Activated T-cell treated with anti-CD3 and anti-CD28 coated beads, Interleukin-2, amount 50 U/mL, for 24 hours (primary cell): ENCODE measurements at regions not wholly inside any gene's neighbourhood (a gene's known extent, or its start where the extent isn't known, plus 50 kb on each side); places are given as distances from the start of the nearest gene placed in this dataset.
"Not testable (repeated sequence)": the region's sequence is repeated elsewhere in the genome, so short reads cannot be mapped to it uniquely, and the experiment has no call there.

Experiments
- DNase-seq: peaks from one replicate; pipeline ENCODE4 v3.0.0-alpha.2; 2020
- H3K27ac Mint-ChIP-seq: 2 replicates; pipeline ENCODE4 v1.8.0; 2020; ENCODE audit warnings: mild to moderate bottlenecking, mixed read lengths
- H3K27me3 Mint-ChIP-seq: 2 replicates; pipeline ENCODE4 v1.8.0; 2020; ENCODE audit warnings: mixed read lengths
- H3K36me3 Mint-ChIP-seq: 2 replicates; pipeline ENCODE4 v1.8.0; 2020; ENCODE audit warnings: low read depth, mixed read lengths
- H3K4me1 Mint-ChIP-seq: 2 replicates; pipeline ENCODE4 v1.8.0; 2020; ENCODE audit warnings: low read depth, mixed read lengths
- H3K4me3 Mint-ChIP-seq: 2 replicates; pipeline ENCODE4 v1.8.0; 2020; ENCODE audit warnings: mild to moderate bottlenecking, moderate library complexity, mixed read lengths
- H3K9me3 Mint-ChIP-seq: 2 replicates; pipeline ENCODE4 v1.8.0; 2020; ENCODE audit warnings: mixed read lengths

DNA sequence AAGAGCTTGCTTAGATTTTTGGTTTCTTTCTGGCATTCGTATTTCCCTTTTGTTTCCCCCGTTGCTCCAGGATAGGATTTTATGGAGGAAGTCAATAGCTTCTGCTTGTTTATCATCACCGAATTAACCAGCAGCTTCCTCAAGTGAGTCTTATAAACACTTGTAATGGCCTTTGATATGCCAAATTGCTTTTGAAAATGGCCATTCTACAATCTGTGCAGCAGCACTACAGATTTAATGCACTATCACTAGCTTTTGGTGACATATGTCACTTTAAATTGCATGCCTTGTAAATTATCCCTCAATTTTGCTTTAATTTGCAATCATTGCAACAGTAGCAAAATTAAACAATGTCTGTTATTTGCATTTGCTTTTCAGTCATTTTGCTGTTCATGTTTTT is 774.7 kb downstream of the METTL4 start:
- H3K36me3 Mint-ChIP-seq: no peaks in the 10 kb centered on the region
- H3K4me1 Mint-ChIP-seq: no peaks in the 10 kb centered on the region
- peaks cover 3% of the 10 kb centered on the region for H3K9me3 Mint-ChIP-seq
- H3K4me3 Mint-ChIP-seq: no peak overlapping the region
- H3K27ac Mint-ChIP-seq: no peak overlapping the region
- no peak for DNase-seq
- H3K27me3 Mint-ChIP-seq: no peaks in the 10 kb centered on the region

DNA sequence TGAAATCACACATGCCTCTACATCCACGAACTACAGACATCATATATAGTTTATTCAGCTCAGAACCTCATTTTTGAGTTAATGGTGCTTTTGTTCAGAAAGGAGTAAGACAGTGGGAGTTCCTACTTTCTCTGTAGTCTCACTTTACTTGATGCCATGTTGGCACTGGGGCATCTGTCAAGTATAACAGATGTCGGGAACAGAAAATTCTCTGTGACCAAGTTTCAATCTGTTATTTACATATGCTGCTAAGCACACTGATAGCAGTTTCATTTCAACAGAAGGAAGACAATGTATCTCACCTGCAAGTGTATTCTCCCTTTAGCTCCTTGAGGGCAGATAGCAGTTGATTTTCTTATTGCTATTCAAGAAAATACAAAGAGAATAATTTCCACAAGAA is 774.1 kb downstream of the METTL4 start:
- Mint-ChIP-seq H3K27me3 (no peaks in the 10 kb centered on the region), H3K27ac (no peak overlapping the region), H3K36me3 (no peaks in the 10 kb centered on the region), H3K9me3 (peaks cover 3% of the 10 kb centered on the region), H3K4me1 (no peaks in the 10 kb centered on the region), H3K4me3 (no peak overlapping the region)
- DNase-seq: no peak

GRCh38 chr18:1805521-1805920 is 765.8 kb downstream of the METTL4 start:
- H3K36me3 Mint-ChIP-seq: no peaks in the 10 kb centered on the region
- H3K9me3 Mint-ChIP-seq: no peaks in the 10 kb centered on the region
- H3K4me3 Mint-ChIP-seq: no peak overlapping the region
- no peak for DNase-seq
- no peaks in the 10 kb centered on the region for H3K27me3 Mint-ChIP-seq
- H3K27ac Mint-ChIP-seq: no peak overlapping the region
- no peaks in the 10 kb centered on the region for H3K4me1 Mint-ChIP-seq

DNA sequence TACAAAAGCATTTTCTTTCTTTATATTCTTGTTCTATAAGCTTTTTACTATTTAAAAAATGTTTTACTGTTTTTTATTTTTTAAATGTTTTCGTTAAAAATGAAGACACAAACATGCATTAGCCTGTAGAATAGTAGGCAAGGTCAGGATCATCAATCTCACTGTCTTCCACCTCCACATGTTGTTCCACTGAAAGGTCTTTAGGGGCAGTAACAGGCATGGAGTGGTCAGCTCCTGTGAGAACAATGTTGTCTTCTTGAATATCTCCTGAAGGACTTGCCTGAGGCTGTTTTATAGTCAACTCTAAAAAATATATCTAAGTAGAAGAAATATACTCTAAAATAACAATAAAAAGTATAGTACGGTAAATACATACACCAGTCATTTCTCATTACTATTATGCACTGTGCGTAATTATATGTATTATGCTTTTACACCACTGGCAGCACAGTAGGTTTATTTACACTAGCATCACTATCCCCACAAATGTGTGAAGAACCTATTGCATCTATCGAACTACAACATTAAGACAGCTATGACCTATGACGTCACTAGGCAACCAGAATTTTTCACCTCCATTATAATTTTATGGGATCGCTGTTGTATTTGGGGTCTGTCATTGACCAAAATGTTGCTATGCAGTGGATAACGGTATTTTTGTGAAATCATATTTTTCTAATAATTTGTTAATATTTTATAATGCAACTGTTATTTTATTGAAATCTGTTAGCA is 764.3 kb downstream of the METTL4 start:
- no peak overlapping the region for H3K4me3 Mint-ChIP-seq
- H3K27me3 Mint-ChIP-seq: no peaks in the 10 kb centered on the region
- peaks cover 8% of the 10 kb centered on the region for H3K9me3 Mint-ChIP-seq
- no peaks in the 10 kb centered on the region for H3K4me1 Mint-ChIP-seq
- no peak overlapping the region for H3K27ac Mint-ChIP-seq
- H3K36me3 Mint-ChIP-seq: no peaks in the 10 kb centered on the region
- no peak for DNase-seq

GRCh38 chr18:1811282-1811681 is 760.0 kb downstream of the METTL4 start:
- Mint-ChIP-seq H3K27ac (no peak overlapping the region), H3K4me1 (no peaks in the 10 kb centered on the region), H3K36me3 (no peaks in the 10 kb centered on the region), H3K27me3 (no peaks in the 10 kb centered on the region), H3K9me3 (peaks cover 11% of the 10 kb centered on the region), H3K4me3 (no peak overlapping the region)
- no peak for DNase-seq

DNA sequence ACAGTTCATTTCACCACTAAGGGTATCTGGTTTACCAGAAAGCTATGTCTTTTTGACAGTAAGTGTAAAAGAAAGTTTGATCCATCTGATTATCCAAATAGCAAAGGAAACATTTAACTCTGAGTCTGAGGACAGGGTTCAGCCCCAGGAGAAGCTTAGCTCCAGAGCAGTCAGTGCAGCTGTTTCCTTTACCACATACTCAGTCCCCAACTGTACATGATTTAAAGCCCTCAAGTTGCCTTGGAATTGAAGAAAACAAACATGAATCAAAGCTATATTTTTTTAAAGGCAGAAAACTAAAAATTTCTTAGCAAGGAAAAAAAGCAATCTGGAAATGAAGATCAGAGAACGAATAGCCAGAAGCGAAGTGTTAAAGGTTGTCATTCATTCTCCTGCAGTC is 746.0 kb downstream of the METTL4 start:
- H3K27ac Mint-ChIP-seq: no peak overlapping the region
- no peaks in the 10 kb centered on the region for H3K27me3 Mint-ChIP-seq
- no peak overlapping the region for H3K4me3 Mint-ChIP-seq
- H3K9me3 Mint-ChIP-seq: no peaks in the 10 kb centered on the region
- no peak for DNase-seq
- H3K4me1 Mint-ChIP-seq: no peaks in the 10 kb centered on the region
- H3K36me3 Mint-ChIP-seq: no peaks in the 10 kb centered on the region

DNA sequence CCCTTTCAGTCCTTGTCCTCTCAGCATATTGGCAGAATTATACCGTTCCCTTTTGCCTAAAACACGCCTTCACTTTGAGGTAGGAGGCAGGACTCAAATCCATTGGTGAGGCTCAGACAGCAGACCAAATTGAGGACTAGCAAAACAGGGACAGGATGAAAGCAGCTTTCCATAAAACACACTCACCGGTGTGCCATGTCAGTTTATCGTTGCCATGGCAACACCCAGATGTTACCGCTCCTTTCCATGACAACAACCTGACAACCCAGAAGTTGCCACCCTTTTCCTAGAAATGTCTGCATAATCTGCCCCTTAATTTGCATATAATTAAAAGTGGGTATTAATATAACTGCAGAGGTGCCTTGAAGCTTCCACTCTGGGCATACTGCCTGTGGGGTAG is 730.4 kb downstream of the METTL4 start:
- no peaks in the 10 kb centered on the region for H3K4me1 Mint-ChIP-seq
- H3K27me3 Mint-ChIP-seq: no peaks in the 10 kb centered on the region
- no peaks in the 10 kb centered on the region for H3K36me3 Mint-ChIP-seq
- no peak for DNase-seq
- peaks cover 9% of the 10 kb centered on the region for H3K9me3 Mint-ChIP-seq
- H3K4me3 Mint-ChIP-seq: no peak overlapping the region
- H3K27ac Mint-ChIP-seq: no peak overlapping the region

- no peaks in the 10 kb centered on the region for H3K4me1 Mint-ChIP-seq
- no peaks in the 10 kb centered on the region for H3K36me3 Mint-ChIP-seq
- no peak for DNase-seq
- H3K9me3 Mint-ChIP-seq: peaks cover 4% of the 10 kb centered on the region
- H3K27ac Mint-ChIP-seq: no peak overlapping the region
- H3K27me3 Mint-ChIP-seq: no peaks in the 10 kb centered on the region
- H3K4me3 Mint-ChIP-seq: no peak overlapping the region
Observed at GRCh38 chr18:1846640-1847039, 724.7 kb downstream of the METTL4 start.

DNA sequence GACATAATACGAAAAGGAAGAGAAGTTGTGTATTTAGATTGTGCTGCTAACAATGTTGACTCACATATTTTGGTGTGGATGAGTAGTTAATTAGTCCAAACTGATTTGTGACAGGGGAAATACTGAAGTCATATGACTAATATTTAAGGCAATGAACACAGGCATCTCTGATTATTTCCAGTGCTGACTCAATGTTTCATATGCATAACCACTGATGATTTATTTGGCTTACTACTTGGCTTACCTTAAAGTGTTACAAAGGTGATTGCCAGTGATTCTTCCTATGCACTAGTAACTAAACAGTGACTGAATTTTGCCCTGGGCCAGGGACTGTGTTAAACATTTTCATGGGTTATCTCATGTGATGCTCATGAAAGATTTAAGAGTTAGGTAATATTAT is 722.6 kb downstream of the METTL4 start:
- Mint-ChIP-seq H3K36me3 (no peaks in the 10 kb centered on the region), H3K9me3 (peaks cover 4% of the 10 kb centered on the region), H3K4me3 (no peak overlapping the region), H3K27ac (no peak overlapping the region), H3K27me3 (no peaks in the 10 kb centered on the region), H3K4me1 (no peaks in the 10 kb centered on the region)
- DNase-seq: no peak

DNA sequence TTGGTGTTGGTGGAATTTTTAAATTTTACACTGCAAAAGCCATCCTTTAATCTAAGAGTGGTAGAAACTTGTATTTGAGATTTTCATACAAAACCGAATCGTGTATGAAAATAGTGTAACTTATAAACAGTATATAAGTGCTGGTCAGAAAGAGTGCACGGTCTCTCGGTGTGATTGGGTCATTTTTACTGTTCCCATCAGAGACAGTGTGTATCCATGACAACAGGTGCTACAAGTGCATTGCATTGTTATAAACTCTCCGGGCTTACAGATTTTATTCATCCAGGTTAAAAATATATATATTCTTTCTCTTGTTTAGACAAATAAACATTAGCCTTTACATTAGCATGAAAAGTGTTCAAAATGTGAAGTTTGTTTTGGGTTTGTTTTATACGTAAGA is 721.9 kb downstream of the METTL4 start:
- Mint-ChIP-seq H3K27ac (no peak overlapping the region), H3K27me3 (no peaks in the 10 kb centered on the region), H3K36me3 (no peaks in the 10 kb centered on the region), H3K4me3 (no peak overlapping the region), H3K9me3 (peaks cover 4% of the 10 kb centered on the region), H3K4me1 (no peaks in the 10 kb centered on the region)
- DNase-seq: no peak

GRCh38 chr18:1857281-1857680 is 714.0 kb downstream of the METTL4 start:
- H3K4me1 Mint-ChIP-seq, H3K9me3 Mint-ChIP-seq, H3K27me3 Mint-ChIP-seq, DNase-seq, H3K4me3 Mint-ChIP-seq, H3K36me3 Mint-ChIP-seq, H3K27ac Mint-ChIP-seq: not testable (repeated sequence)

DNA sequence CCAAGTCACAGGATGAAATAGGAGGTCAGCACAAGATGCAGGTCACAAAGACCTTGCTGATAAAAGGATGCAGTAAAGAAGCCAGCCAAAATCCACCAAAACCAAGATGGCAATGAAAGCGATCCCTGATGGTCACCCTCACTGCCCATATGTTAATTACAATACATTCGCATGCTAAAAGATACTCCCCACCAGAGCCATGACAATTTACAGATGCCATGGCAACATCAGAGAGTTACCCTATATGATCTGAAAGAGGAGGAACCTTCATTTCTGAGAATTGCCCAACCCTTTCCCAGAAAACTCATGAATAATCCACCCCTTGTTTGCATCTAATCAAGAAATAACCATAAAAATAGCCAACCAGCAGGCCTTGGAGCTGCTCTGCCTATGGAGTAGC is 709.8 kb downstream of the METTL4 start:
- no peak overlapping the region for H3K27ac Mint-ChIP-seq
- no peak overlapping the region for H3K4me3 Mint-ChIP-seq
- no peak for DNase-seq
- no peaks in the 10 kb centered on the region for H3K27me3 Mint-ChIP-seq
- no peaks in the 10 kb centered on the region for H3K4me1 Mint-ChIP-seq
- peaks cover 6% of the 10 kb centered on the region for H3K9me3 Mint-ChIP-seq
- no peaks in the 10 kb centered on the region for H3K36me3 Mint-ChIP-seq

GRCh38 chr18:1865869-1866268 is 705.4 kb downstream of the METTL4 start:
- H3K36me3 Mint-ChIP-seq: no peaks in the 10 kb centered on the region
- peaks cover 2% of the 10 kb centered on the region for H3K9me3 Mint-ChIP-seq
- DNase-seq: no peak
- no peak overlapping the region for H3K27ac Mint-ChIP-seq
- no peaks in the 10 kb centered on the region for H3K27me3 Mint-ChIP-seq
- H3K4me1 Mint-ChIP-seq: no peaks in the 10 kb centered on the region
- H3K4me3 Mint-ChIP-seq: no peak overlapping the region

GRCh38 chr18:1872274-1872673 is 699.0 kb downstream of the METTL4 start:
- no peak overlapping the region for H3K27ac Mint-ChIP-seq
- no peaks in the 10 kb centered on the region for H3K27me3 Mint-ChIP-seq
- H3K36me3 Mint-ChIP-seq: no peaks in the 10 kb centered on the region
- no peaks in the 10 kb centered on the region for H3K9me3 Mint-ChIP-seq
- no peak overlapping the region for H3K4me3 Mint-ChIP-seq
- DNase-seq: no peak
- H3K4me1 Mint-ChIP-seq: no peaks in the 10 kb centered on the region

DNA sequence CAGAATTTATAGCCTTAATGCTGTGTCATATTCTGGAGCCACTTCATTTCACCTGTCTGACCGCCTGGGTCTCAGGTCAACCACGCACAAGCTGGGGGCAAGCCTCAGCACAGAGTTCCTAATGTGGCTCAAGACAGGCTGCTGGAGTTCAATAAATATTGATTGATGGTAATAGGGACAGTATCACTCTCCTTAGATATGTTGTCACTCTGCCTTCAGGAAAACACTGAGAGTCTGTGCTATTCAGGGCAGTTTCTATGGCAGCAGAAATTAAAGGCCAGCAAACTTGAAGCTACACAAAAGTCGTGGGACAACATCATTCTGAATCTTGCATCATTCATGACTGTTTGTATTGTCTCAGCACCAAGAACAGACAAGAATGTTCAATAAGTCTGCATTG is 696.1 kb downstream of the METTL4 start:
- no peak overlapping the region for H3K4me3 Mint-ChIP-seq
- no peaks in the 10 kb centered on the region for H3K4me1 Mint-ChIP-seq
- H3K9me3 Mint-ChIP-seq: no peaks in the 10 kb centered on the region
- no peaks in the 10 kb centered on the region for H3K36me3 Mint-ChIP-seq
- DNase-seq: no peak
- no peak overlapping the region for H3K27ac Mint-ChIP-seq
- H3K27me3 Mint-ChIP-seq: no peaks in the 10 kb centered on the region

- Mint-ChIP-seq H3K36me3 (no peaks in the 10 kb centered on the region), H3K27ac (no peak overlapping the region)
- no peak for DNase-seq
Observed at GRCh38 chr18:1884623-1885022, 686.7 kb downstream of the METTL4 start.

More at GRCh38 chr18:1884623-1885022, 686.7 kb downstream of the METTL4 start:
- H3K9me3 Mint-ChIP-seq: no peaks in the 10 kb centered on the region
- no peak overlapping the region for H3K4me3 Mint-ChIP-seq
- no peaks in the 10 kb centered on the region for H3K27me3 Mint-ChIP-seq
- no peaks in the 10 kb centered on the region for H3K4me1 Mint-ChIP-seq
